MM.1S (cell line): ENCODE measurements at regions not wholly inside any gene's neighbourhood (a gene's known extent, or its start where the extent isn't known, plus 50 kb on each side); places are given as distances from the start of the nearest gene placed in this dataset.

Experiments used
- EZH2 ChIP-seq: fragments of 300-600 bp; sonication (generic); optimal IDR thresholded peaks from 2 replicates; pipeline ENCODE3; 2017; ENCODE audit warnings: low read depth, mild to moderate bottlenecking, antibody characterized with exemption, low read length, mixed read lengths
- EZH2phosphoT487 ChIP-seq: fragments of 300-600 bp; sonication (generic); IDR thresholded peaks from 2 replicates; pipeline ENCODE4 v1.6.1; 2018; ENCODE audit warnings: antibody characterized with exemption, low read length
- TF ChIP-seq, protein P1 (sequence below): fragments of 300-600 bp; sonication (generic); IDR thresholded peaks from 2 replicates; pipeline ENCODE4 v1.5.1; 2016; ENCODE audit warnings: antibody characterized with exemption, low read length, mixed read lengths

DNA sequence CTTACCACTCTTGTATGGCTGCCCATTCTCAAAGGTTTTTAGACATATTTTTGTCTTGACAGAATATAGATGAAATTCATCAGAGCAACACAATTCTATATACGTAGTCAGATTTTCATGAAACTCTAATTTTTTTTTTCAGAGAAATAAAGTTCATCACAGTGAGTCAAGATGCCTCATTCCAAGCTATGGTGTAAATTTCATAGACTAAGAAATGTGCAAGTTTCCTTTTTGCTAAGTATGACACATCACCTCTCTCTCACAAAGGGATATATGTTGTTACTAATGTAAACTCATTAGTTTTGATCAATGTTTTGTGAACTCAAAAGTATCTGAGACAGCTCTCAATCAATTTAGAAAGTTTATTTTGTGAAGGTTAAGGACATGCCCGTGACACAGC is 60.4 kb upstream of the ATXN3L start:
- TF ChIP-seq EZH2 (no peak), EZH2phosphoT487 (no peak)
- TF ChIP-seq, protein P1, sequence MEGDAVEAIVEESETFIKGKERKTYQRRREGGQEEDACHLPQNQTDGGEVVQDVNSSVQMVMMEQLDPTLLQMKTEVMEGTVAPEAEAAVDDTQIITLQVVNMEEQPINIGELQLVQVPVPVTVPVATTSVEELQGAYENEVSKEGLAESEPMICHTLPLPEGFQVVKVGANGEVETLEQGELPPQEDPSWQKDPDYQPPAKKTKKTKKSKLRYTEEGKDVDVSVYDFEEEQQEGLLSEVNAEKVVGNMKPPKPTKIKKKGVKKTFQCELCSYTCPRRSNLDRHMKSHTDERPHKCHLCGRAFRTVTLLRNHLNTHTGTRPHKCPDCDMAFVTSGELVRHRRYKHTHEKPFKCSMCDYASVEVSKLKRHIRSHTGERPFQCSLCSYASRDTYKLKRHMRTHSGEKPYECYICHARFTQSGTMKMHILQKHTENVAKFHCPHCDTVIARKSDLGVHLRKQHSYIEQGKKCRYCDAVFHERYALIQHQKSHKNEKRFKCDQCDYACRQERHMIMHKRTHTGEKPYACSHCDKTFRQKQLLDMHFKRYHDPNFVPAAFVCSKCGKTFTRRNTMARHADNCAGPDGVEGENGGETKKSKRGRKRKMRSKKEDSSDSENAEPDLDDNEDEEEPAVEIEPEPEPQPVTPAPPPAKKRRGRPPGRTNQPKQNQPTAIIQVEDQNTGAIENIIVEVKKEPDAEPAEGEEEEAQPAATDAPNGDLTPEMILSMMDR, result no peak
